ENCODE measurements at regions not wholly inside any gene's neighbourhood (a gene's known extent, or its start where the extent isn't known, plus 50 kb on each side); places are given as distances from the start of the nearest gene placed in this dataset.

DNA sequence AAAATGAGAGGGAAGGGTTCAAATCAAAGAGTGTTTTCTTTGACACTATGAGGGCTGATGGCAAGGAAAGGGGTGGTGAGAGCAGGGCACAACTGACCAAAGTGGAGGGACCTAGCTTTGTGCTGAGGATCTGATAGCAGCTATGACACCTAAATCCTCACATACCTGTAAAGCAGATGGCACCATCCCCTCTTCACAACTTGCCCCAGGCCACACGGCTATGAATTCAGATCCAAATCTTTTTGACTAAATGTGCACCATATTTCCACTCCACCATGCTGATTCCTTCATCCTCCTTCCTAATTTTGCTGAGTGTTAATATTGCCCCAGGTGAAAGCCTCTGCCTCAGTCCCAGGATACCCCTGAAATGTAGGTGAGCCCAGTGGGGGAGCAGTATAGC, 385.7 kb downstream of the PLPP3 start:
- peaks cover 17% of the 10 kb centered on the region for H3K27me3 Mint-ChIP-seq (ENCODE audit: insufficient read depth)
- Histone ChIP-seq H3K36me3 (ENCODE audit: control insufficient read depth, insufficient read depth, low read length) (no peaks in the 10 kb centered on the region), H3K4me3 (ENCODE audit: low read length) (no peak overlapping the region), H3K9ac (ENCODE audit: extremely low read depth, low read length, poor library complexity, severe bottlenecking) (no peak overlapping the region), H3K9me3 (ENCODE audit: control insufficient read depth, low read length) (no peaks in the 10 kb centered on the region), H3K27ac (ENCODE audit: low read depth, low read length) (no peak overlapping the region), H3K4me1 (ENCODE audit: control insufficient read depth, insufficient read depth, low read length) (peaks cover 7% of the 10 kb centered on the region), H3K27me3 (ENCODE audit: control insufficient read depth, insufficient read depth, low read length, poor library complexity, severe bottlenecking) (no peaks in the 10 kb centered on the region)
- TF ChIP-seq, protein P1, sequence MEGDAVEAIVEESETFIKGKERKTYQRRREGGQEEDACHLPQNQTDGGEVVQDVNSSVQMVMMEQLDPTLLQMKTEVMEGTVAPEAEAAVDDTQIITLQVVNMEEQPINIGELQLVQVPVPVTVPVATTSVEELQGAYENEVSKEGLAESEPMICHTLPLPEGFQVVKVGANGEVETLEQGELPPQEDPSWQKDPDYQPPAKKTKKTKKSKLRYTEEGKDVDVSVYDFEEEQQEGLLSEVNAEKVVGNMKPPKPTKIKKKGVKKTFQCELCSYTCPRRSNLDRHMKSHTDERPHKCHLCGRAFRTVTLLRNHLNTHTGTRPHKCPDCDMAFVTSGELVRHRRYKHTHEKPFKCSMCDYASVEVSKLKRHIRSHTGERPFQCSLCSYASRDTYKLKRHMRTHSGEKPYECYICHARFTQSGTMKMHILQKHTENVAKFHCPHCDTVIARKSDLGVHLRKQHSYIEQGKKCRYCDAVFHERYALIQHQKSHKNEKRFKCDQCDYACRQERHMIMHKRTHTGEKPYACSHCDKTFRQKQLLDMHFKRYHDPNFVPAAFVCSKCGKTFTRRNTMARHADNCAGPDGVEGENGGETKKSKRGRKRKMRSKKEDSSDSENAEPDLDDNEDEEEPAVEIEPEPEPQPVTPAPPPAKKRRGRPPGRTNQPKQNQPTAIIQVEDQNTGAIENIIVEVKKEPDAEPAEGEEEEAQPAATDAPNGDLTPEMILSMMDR (conservative IDR thresholded peaks at IDR 0.05), result no peak
- no peak for DNase-seq
- H3K4me3 Mint-ChIP-seq, result no peak overlapping the region
- H3K27ac Mint-ChIP-seq, result no peak overlapping the region
- H3K4me1 Mint-ChIP-seq, result peaks cover 33% of the 10 kb centered on the region
- 94 to 100% methylated on average over 1 of the region's 1 CpG for WGBS, 2 experiments (ENCODE audit: insufficient coverage in 1 of 2, insufficient read length in 1 of 2)
- no peaks in the 10 kb centered on the region for H3K9me3 Mint-ChIP-seq
- H3K36me3 Mint-ChIP-seq (ENCODE audit: low read depth), result no peaks in the 10 kb centered on the region

- Histone ChIP-seq H3K27ac (ENCODE audit: low read depth, low read length) (no peak overlapping the region), H3K27me3 (ENCODE audit: control insufficient read depth, insufficient read depth, low read length, poor library complexity, severe bottlenecking) (no peaks in the 10 kb centered on the region), H3K9ac (ENCODE audit: extremely low read depth, low read length, poor library complexity, severe bottlenecking) (no peak overlapping the region), H3K36me3 (ENCODE audit: control insufficient read depth, insufficient read depth, low read length) (no peaks in the 10 kb centered on the region), H3K9me3 (ENCODE audit: control insufficient read depth, low read length) (no peaks in the 10 kb centered on the region), H3K4me1 (ENCODE audit: control insufficient read depth, insufficient read depth, low read length) (peaks cover 8% of the 10 kb centered on the region), H3K4me3 (ENCODE audit: low read length) (no peak overlapping the region)
- Mint-ChIP-seq H3K4me3 (no peak overlapping the region), H3K36me3 (ENCODE audit: low read depth) (no peaks in the 10 kb centered on the region), H3K27ac (no peak overlapping the region), H3K4me1 (peaks cover 36% of the 10 kb centered on the region), H3K9me3 (no peaks in the 10 kb centered on the region), H3K27me3 (ENCODE audit: insufficient read depth) (peaks cover 17% of the 10 kb centered on the region)
- WGBS, 2 experiments (ENCODE audit: insufficient coverage in 1 of 2, insufficient read length in 1 of 2), result 79 to 83% methylated on average over 4 of the region's 4 CpGs
- DNase-seq, result no peak
- TF ChIP-seq, protein P1 (conservative IDR thresholded peaks at IDR 0.05), result no peak
Observed at GRCh38 chr1:56191369-56191768, 388.0 kb downstream of the PLPP3 start.

DNA sequence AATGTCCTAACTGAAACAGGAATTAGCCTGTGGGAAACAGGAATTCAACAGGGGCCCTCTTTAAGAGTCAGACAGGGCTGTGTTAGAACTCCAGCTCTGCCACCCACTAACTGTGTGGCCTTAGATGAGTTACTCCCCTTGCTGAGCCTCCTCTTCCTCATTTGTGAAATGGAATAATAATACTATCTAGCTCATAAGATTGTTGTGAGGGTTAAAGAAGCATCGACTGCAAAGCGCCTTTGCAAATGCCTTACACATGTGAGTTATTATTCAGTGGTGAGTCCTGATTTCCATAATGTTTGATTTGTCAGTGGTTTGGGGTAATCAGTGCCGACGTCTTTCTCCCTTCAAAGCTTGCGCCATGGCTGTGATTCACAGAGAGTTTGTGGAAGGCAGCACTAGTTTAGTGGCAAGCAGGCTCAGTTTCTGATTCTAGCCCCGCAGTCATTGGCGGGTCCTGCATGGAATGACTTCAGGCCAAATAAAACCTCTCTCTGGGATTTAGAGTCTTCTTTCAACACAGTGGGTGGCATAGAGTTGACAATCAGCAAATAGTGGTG, 388.5 kb downstream of the PLPP3 start:
- Mint-ChIP-seq H3K27ac (no peak overlapping the region), H3K4me1 (peaks cover 38% of the 10 kb centered on the region), H3K27me3 (ENCODE audit: insufficient read depth) (peaks cover 17% of the 10 kb centered on the region), H3K9me3 (no peaks in the 10 kb centered on the region), H3K4me3 (no peak overlapping the region), H3K36me3 (ENCODE audit: low read depth) (no peaks in the 10 kb centered on the region)
- TF ChIP-seq, protein P1 (conservative IDR thresholded peaks at IDR 0.05), result no peak
- H3K9ac ChIP-seq (ENCODE audit: extremely low read depth, low read length, poor library complexity, severe bottlenecking), result no peak overlapping the region
- no peak overlapping the region for H3K27ac ChIP-seq (ENCODE audit: low read depth, low read length)
- 81 to 91% methylated on average over 5 to 7 of the region's 7 CpGs for WGBS, 2 experiments (ENCODE audit: insufficient coverage in 1 of 2, insufficient read length in 1 of 2)
- DNase-seq, result no peak
- no peaks in the 10 kb centered on the region for H3K36me3 ChIP-seq (ENCODE audit: control insufficient read depth, insufficient read depth, low read length)
- H3K27me3 ChIP-seq (ENCODE audit: control insufficient read depth, insufficient read depth, low read length, poor library complexity, severe bottlenecking), result no peaks in the 10 kb centered on the region
- H3K4me3 ChIP-seq (ENCODE audit: low read length), result no peak overlapping the region
- H3K4me1 ChIP-seq (ENCODE audit: control insufficient read depth, insufficient read depth, low read length), result peaks cover 8% of the 10 kb centered on the region
- H3K9me3 ChIP-seq (ENCODE audit: control insufficient read depth, low read length), result no peaks in the 10 kb centered on the region

Data from endodermal cell (in vitro differentiated cells).